WERI-Rb-1 (cell line): ENCODE measurements at regions not wholly inside any gene's neighbourhood (a gene's known extent, or its start where the extent isn't known, plus 50 kb on each side); places are given as distances from the start of the nearest gene placed in this dataset.

ENCODE experiments used
- DNase-seq: peaks from one replicate; pipeline ENCODE4 v3.0.0-alpha.2; 2020
- H3K27ac ChIP-seq: fragments of 250-450 bp; sonication (Bioruptor Pico); 2 replicates; pipeline ENCODE4 v1.5.1; 2020; ENCODE audit warnings: mild to moderate bottlenecking, moderate library complexity
- H3K27me3 ChIP-seq: fragments of 250-450 bp; sonication (Bioruptor Pico); 2 replicates; pipeline ENCODE4 v1.5.1; 2021; ENCODE audit warnings: mild to moderate bottlenecking, low read depth, moderate library complexity; ENCODE audit not compliant: insufficient read depth, severe bottlenecking
- H3K36me3 ChIP-seq: fragments of 250-450 bp; sonication (Bioruptor Pico); 2 replicates; pipeline ENCODE4 v1.5.1; 2020; ENCODE audit warnings: mild to moderate bottlenecking, moderate library complexity
- H3K4me3 ChIP-seq: 2 replicates; pipeline ENCODE4 v1.5.1; 2011; ENCODE audit warnings: low read depth, mild to moderate bottlenecking, control low read depth, low read length
- H3K9me3 ChIP-seq: fragments of 250-450 bp; sonication (Bioruptor Pico); 2 replicates; pipeline ENCODE4 v1.5.1; 2021; ENCODE audit warnings: mild to moderate bottlenecking, moderate library complexity; ENCODE audit not compliant: severe bottlenecking
- TF ChIP-seq, protein P1 (sequence below): IDR thresholded peaks from 2 replicates; pipeline ENCODE4 v1.5.1; 2011; ENCODE audit warnings: low read depth, mild to moderate bottlenecking, control low read depth, inconsistent platforms, low read length

DNA sequence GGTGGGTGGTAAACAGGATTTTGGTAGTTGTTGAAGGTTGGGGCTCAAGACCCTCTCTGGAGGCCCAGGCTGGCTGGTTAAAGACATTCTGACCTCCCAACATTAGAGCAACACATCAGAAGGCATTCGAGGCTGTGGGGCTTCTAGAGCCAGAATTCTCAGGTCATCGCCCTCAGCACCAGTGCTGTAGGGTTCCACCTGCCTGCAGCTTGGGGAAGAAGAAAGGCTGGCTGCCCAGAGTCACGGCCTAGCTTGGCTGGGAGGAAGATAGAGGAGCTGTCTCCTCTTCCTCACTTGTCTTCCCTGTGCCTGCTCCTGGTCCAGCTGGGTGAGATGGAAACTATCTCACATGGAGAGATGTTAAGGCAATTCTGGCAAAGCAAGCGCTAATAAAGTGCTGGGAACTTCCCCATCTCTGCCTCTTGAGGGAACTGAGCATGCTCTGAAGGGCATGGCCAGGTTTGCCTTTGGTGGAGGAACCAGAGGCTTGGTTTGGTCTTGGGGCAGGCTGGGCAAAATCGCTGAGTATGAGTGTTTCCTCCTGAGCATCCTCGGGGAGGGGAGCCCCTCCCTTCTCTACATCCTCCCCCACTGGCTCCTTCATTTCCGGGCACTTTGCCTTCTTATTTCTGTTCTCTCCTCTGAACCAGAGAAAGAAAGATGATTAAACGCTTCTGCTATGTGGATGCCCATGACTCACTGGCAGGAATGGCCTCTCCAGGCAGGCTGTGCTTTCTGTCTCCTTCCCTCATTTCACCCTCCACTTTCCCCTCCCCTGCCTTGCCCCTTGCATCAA lies 509.0 kb upstream of the PODXL start:
- Histone ChIP-seq H3K4me3 (no peak overlapping the region), H3K9me3 (no peaks in the 10 kb centered on the region), H3K36me3 (no peaks in the 10 kb centered on the region), H3K27me3 (no peaks in the 10 kb centered on the region), H3K27ac (no peak overlapping the region)
- TF ChIP-seq, protein P1, sequence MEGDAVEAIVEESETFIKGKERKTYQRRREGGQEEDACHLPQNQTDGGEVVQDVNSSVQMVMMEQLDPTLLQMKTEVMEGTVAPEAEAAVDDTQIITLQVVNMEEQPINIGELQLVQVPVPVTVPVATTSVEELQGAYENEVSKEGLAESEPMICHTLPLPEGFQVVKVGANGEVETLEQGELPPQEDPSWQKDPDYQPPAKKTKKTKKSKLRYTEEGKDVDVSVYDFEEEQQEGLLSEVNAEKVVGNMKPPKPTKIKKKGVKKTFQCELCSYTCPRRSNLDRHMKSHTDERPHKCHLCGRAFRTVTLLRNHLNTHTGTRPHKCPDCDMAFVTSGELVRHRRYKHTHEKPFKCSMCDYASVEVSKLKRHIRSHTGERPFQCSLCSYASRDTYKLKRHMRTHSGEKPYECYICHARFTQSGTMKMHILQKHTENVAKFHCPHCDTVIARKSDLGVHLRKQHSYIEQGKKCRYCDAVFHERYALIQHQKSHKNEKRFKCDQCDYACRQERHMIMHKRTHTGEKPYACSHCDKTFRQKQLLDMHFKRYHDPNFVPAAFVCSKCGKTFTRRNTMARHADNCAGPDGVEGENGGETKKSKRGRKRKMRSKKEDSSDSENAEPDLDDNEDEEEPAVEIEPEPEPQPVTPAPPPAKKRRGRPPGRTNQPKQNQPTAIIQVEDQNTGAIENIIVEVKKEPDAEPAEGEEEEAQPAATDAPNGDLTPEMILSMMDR, result no peak
- DNase-seq, result no peak

DNA sequence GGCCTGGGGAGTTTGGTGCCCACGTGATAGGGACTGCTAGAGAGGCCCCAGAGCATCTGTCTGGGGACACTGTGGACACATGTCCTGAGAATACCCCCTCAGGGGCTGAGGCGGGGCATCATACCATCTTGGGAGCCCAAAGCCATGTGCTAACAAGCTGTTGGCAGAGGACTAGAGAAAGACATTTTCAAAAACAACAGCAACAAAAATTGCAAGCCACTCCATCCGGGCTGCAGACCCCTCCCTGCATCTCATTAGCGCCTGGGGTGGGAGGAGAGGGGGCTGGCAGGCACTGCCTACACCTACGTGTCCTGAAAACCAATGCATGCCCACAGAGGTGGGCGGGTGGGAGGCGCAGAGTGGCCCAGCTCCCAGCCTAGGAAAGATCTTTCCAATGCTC lies 507.4 kb upstream of the PODXL start:
- Histone ChIP-seq H3K36me3 (no peaks in the 10 kb centered on the region), H3K27me3 (no peaks in the 10 kb centered on the region), H3K4me3 (no peak overlapping the region), H3K27ac (no peak overlapping the region), H3K9me3 (no peaks in the 10 kb centered on the region)
- TF ChIP-seq, protein P1, result no peak
- no peak for DNase-seq

DNA sequence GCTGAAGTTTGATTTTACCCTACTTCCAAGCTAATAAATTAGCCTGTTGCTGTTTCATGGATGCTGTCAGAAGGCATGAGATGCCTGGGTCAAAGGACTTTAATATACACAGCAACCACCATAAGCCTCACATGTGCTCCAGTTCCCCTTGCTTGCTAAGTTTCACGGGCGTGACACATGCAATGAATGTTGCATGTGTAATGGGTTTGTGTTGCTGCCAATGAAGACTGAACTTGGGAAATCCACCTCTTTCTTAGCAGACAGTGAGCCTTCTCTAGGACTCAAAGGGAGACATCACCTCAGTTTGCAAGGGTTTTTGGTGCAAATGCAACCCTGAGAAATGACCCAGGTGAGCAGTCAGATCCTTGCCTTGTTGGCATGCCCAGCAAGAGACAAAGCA lies 505.5 kb upstream of the PODXL start:
- TF ChIP-seq, protein P1, result no peak
- DNase-seq, result no peak
- no peaks in the 10 kb centered on the region for H3K27me3 ChIP-seq
- no peaks in the 10 kb centered on the region for H3K36me3 ChIP-seq
- H3K9me3 ChIP-seq, result no peaks in the 10 kb centered on the region
- H3K4me3 ChIP-seq, result no peak overlapping the region
- no peak overlapping the region for H3K27ac ChIP-seq

DNA sequence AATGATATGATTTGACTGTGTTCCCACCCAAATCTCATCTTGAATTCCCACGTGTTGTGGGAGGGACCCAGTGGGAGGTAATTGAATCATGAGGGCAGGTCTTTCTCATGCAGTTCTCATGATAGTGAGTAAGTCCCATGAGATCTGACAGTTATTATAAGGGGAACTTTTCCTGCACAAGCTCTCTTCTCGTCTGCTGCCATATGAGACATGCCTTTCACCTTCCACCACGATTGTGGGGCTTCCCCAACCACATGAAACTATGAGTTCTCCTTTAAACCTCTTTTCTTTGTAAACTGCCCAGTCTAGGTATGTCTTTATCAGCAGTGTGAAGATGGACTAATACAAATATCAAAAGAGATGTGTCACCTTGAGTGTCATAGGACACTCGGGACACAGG lies 502.7 kb upstream of the PODXL start:
- H3K9me3 ChIP-seq, result no peaks in the 10 kb centered on the region
- TF ChIP-seq, protein P1, result no peak

DNA sequence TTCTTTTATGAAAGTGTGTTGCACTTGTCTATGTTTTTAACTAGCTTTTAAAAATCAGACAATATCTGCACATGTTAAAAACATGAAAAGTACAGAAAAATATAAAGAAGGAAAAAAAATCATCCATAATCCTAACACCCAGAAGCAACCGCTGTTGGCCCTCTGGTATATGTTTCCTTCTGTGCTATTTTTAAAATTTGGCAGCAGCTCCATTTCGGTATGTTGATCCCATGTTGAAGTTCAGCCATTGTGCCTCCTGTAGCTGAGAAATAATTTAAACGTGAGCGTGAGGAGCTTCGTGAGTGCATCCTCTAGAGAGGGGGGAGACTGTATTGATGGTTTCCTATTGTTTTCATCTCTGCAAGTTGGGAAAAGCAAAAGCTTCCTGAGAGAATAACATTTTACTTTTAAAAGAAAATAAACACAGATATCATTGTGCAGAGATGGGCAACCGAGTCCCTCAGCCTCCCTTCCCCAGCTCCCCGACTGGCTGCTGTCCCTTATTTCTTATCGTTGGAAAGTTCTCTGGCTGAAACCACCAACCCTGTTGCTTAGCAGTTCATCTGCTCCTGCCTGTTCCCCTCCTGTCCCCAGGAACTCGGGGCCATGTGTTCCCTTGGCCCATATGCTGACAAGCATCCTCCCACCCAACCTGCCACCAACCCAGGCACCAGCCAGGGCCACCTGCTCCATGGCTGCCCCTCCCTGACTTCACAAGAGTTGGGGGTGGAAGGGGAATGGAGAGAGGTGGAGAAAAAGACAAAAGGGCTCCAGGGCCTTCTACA lies 499.1 kb upstream of the PODXL start:
- H3K9me3 ChIP-seq, result no peaks in the 10 kb centered on the region
- no peaks in the 10 kb centered on the region for H3K36me3 ChIP-seq
- H3K27ac ChIP-seq, result no peak overlapping the region
- TF ChIP-seq, protein P1, result no peak
- no peaks in the 10 kb centered on the region for H3K27me3 ChIP-seq
- H3K4me3 ChIP-seq, result no peak overlapping the region
- DNase-seq, result no peak

More for the DNA sequence above, 502.7 kb upstream of the PODXL start:
- no peaks in the 10 kb centered on the region for H3K27me3 ChIP-seq
- no peak overlapping the region for H3K4me3 ChIP-seq
- no peak overlapping the region for H3K27ac ChIP-seq
- no peaks in the 10 kb centered on the region for H3K36me3 ChIP-seq
- DNase-seq, result no peak
